Right atrium auricular region (tissue), 2 donors: ENCODE measurements at regions not wholly inside any gene's neighbourhood (a gene's known extent, or its start where the extent isn't known, plus 50 kb on each side); places are given as distances from the start of the nearest gene placed in this dataset.
"Not testable (repeated sequence)": the region's sequence is repeated elsewhere in the genome, so short reads cannot be mapped to it uniquely, and the experiment has no call there.

Experiments used
- DNase-seq: peaks from one replicate; pipeline ENCODE4 v3.0.0-alpha.2; 2019; ENCODE audit warnings: low spot score
- H3K27ac ChIP-seq, 2 donors: fragments of 200-600 bp; sonication (generic); 1 replicate in 1 of 2; 2 replicates in 1 of 2; pipeline ENCODE4 v1.5.1; 2016 to 2019
- H3K27me3 ChIP-seq, 2 donors: fragments of 200-600 bp; sonication (generic); one replicate each; pipeline versions ENCODE4 v1.5.1 to v1.6.0; 2017 to 2019
- H3K36me3 ChIP-seq: fragments of 200-600 bp; sonication (generic); one replicate; pipeline ENCODE4 v1.5.1; 2016
- H3K4me1 ChIP-seq, 2 donors: fragments of 200-600 bp; sonication (generic); one replicate each; pipeline versions ENCODE4 v1.5.1 to v1.6.0; 2017 to 2019
- H3K4me3 ChIP-seq, 2 donors: fragments of 200-600 bp; sonication (generic); 1 replicate in 1 of 2; 2 replicates in 1 of 2; pipeline ENCODE4 v1.5.1; 2017 to 2019; ENCODE audit warnings: mild to moderate bottlenecking in 1 of 2, moderate library complexity in 1 of 2
- H3K9me3 ChIP-seq, 2 donors: fragments of 200-600 bp; sonication (generic); one replicate each; pipeline ENCODE4 v1.5.1; 2019
- CTCF ChIP-seq, 2 donors: fragments of 200-600 bp; sonication (generic); IDR thresholded peaks; one replicate each; pipeline ENCODE4 v1.5.1; 2019; ENCODE audit warnings: antibody characterized with exemption in 2 of 2

GRCh38 chr9:65400886-65401285, 115.9 kb upstream of the FOXD4L5 start:
- H3K27ac ChIP-seq = no peak overlapping the region
- H3K9me3 ChIP-seq = no peaks in the 10 kb centered on the region
- H3K4me1 ChIP-seq = no peaks in the 10 kb centered on the region
- TF ChIP-seq CTCF (IDR thresholded peaks at IDR 0.05) = no peak
- no peaks in the 10 kb centered on the region for H3K27me3 ChIP-seq
- H3K36me3 ChIP-seq = no peaks in the 10 kb centered on the region
- no peak for DNase-seq
- H3K4me3 ChIP-seq = no peak overlapping the region

- not testable (repeated sequence) for DNase-seq, H3K36me3 ChIP-seq, H3K4me3 ChIP-seq, H3K9me3 ChIP-seq, H3K27me3 ChIP-seq, H3K27ac ChIP-seq, H3K4me1 ChIP-seq
These were observed 113.0 kb upstream of the FOXD4L5 start for GRCh38 chr9:65397763-65398719.

GRCh38 chr9:65397226-65397625, 112.2 kb upstream of the FOXD4L5 start:
- not testable (repeated sequence) for H3K9me3 ChIP-seq, H3K27ac ChIP-seq, H3K36me3 ChIP-seq, H3K27me3 ChIP-seq, DNase-seq, H3K4me1 ChIP-seq, H3K4me3 ChIP-seq

- H3K4me1 ChIP-seq, DNase-seq, H3K36me3 ChIP-seq, H3K9me3 ChIP-seq, H3K27me3 ChIP-seq, H3K27ac ChIP-seq, H3K4me3 ChIP-seq: not testable (repeated sequence)
These were observed 111.6 kb upstream of the FOXD4L5 start for GRCh38 chr9:65396601-65397000.

GRCh38 chr9:65395789-65396188, 110.8 kb upstream of the FOXD4L5 start:
- DNase-seq, H3K9me3 ChIP-seq, H3K27me3 ChIP-seq, H3K27ac ChIP-seq, H3K36me3 ChIP-seq, H3K4me1 ChIP-seq, H3K4me3 ChIP-seq: not testable (repeated sequence)

GRCh38 chr9:65395121-65395520, 110.1 kb upstream of the FOXD4L5 start:
- not testable (repeated sequence) for H3K4me3 ChIP-seq, H3K4me1 ChIP-seq, DNase-seq, H3K9me3 ChIP-seq, H3K36me3 ChIP-seq, H3K27me3 ChIP-seq, H3K27ac ChIP-seq

- not testable (repeated sequence) for H3K9me3 ChIP-seq, H3K27ac ChIP-seq, H3K36me3 ChIP-seq, DNase-seq, H3K27me3 ChIP-seq, H3K4me3 ChIP-seq, H3K4me1 ChIP-seq
These were observed 108.3 kb upstream of the FOXD4L5 start for GRCh38 chr9:65393111-65393810.

GRCh38 chr9:65392611-65393010, 107.6 kb upstream of the FOXD4L5 start:
- H3K4me3 ChIP-seq, H3K36me3 ChIP-seq, H3K27ac ChIP-seq, H3K27me3 ChIP-seq, H3K4me1 ChIP-seq, H3K9me3 ChIP-seq, DNase-seq: not testable (repeated sequence)

GRCh38 chr9:65389710-65390109, 104.7 kb upstream of the FOXD4L5 start:
- H3K27me3 ChIP-seq, H3K9me3 ChIP-seq, H3K36me3 ChIP-seq, H3K27ac ChIP-seq, H3K4me3 ChIP-seq, H3K4me1 ChIP-seq, DNase-seq: not testable (repeated sequence)

- DNase-seq, H3K27me3 ChIP-seq, H3K36me3 ChIP-seq, H3K9me3 ChIP-seq, H3K4me3 ChIP-seq, H3K27ac ChIP-seq, H3K4me1 ChIP-seq: not testable (repeated sequence)
These were observed 104.2 kb upstream of the FOXD4L5 start for GRCh38 chr9:65389216-65389615.

GRCh38 chr9:65386699-65387098, 101.7 kb upstream of the FOXD4L5 start:
- H3K36me3 ChIP-seq = not testable (repeated sequence)

GRCh38 chr9:65386191-65386590, 101.2 kb upstream of the FOXD4L5 start:
- not testable (repeated sequence) for H3K27ac ChIP-seq, H3K27me3 ChIP-seq, H3K9me3 ChIP-seq, H3K36me3 ChIP-seq, H3K4me3 ChIP-seq, DNase-seq, H3K4me1 ChIP-seq

More at GRCh38 chr9:65386699-65387098, 101.7 kb upstream of the FOXD4L5 start:
- not testable (repeated sequence) for H3K4me1 ChIP-seq, H3K27ac ChIP-seq, H3K9me3 ChIP-seq, H3K27me3 ChIP-seq
- DNase-seq = peak; percentile 73
- peak overlapping the region; percentile 39 to 40 for H3K4me3 ChIP-seq

- not testable (repeated sequence) for H3K27ac ChIP-seq, H3K27me3 ChIP-seq, H3K36me3 ChIP-seq, H3K4me1 ChIP-seq, H3K4me3 ChIP-seq, H3K9me3 ChIP-seq, DNase-seq
These were observed 100.6 kb upstream of the FOXD4L5 start for GRCh38 chr9:65385655-65386024.
